Thyroid gland (tissue), 4 donors: ENCODE measurements at regions not wholly inside any gene's neighbourhood (a gene's known extent, or its start where the extent isn't known, plus 50 kb on each side); places are given as distances from the start of the nearest gene placed in this dataset.

Experiments
- DNase-seq, 2 donors: peaks; one replicate each; pipeline ENCODE4 v3.0.0-alpha.2; 2019
- H3K27ac ChIP-seq, 3 donors: fragments of 200-600 bp; sonication (generic); 1 replicate in 2 of 3; 2 replicates in 1 of 3; pipeline ENCODE4 v1.5.1; 2016 to 2019; ENCODE audit warnings: mild to moderate bottlenecking in 1 of 3, moderate library complexity in 1 of 3
- H3K27me3 ChIP-seq: fragments of 200-600 bp; sonication (generic); one replicate; pipeline ENCODE4 v1.5.1; 2019
- H3K36me3 ChIP-seq, 2 donors: fragments of 200-600 bp; sonication (generic); one replicate each; pipeline ENCODE4 v1.5.1; 2016 to 2019
- H3K4me1 ChIP-seq, 2 donors: fragments of 200-600 bp; sonication (generic); one replicate each; pipeline ENCODE4 v1.5.1; 2017 to 2019
- H3K4me3 ChIP-seq, 3 donors: fragments of 200-600 bp; sonication (generic); replicated peaks in 1 of 3; 1 replicate in 2 of 3; 2 replicates in 1 of 3; pipeline ENCODE4 v1.5.1; 2016; ENCODE audit warnings: mild to moderate bottlenecking in 1 of 3
- H3K9me3 ChIP-seq: fragments of 200-600 bp; sonication (generic); one replicate; pipeline ENCODE4 v1.5.1; 2017
- POLR2A ChIP-seq, 2 donors: fragments of 450-650 bp; IDR thresholded peaks; one replicate each; pipeline ENCODE4 v1.6.1; 2017; ENCODE audit warnings: antibody characterized with exemption in 2 of 2, mild to moderate bottlenecking in 2 of 2, moderate library complexity in 1 of 2
- WGBS, 2 donors: methylation state at CpG; one replicate each; pipeline ENCODE4 v1.1.5; 2017; 5-methylcytosine and 5-hydroxymethylcytosine counted together
- intact Hi-C: fragments of 100-400 bp; cut with DNase I; formaldehyde crosslinking; loops from one replicate; pipeline ENCODE4 v1.15.1; 2023
- TF ChIP-seq, protein P1 (sequence below), 6 experiments: fragments of 200-600 bp in 3 of 6; fragments of 450-650 bp in 3 of 6; sonication (generic) in 3 of 6; IDR thresholded peaks; one replicate each; pipeline ENCODE4 v1.5.1; 2016 to 2019; ENCODE audit warnings: antibody characterized with exemption in 6 of 6, mild to moderate bottlenecking in 2 of 6, inconsistent platforms in 1 of 6, moderate library complexity in 1 of 6

DNA sequence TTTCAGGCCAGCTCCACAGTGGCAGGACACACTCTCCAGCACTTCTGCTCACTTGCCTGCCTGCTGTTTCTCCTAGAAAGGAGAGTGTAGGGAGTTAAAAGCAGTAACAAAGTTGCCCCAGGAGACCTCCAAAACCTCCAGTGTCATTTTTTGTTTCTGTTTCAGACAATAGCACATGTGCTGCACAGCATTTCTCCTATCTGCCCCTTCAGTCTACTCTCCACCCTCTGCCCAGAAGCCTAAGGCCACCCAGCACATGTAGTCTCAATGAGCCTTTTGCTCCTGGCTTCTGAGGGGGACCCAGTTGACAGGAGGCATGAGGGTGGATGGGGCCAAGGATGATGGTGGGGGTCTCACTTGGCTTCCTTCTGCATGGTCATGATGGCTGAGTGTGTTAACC, 329.6 kb upstream of the CLNK start:
- H3K36me3 ChIP-seq: no peaks in the 10 kb centered on the region
- intact Hi-C loops: no loop called here
- H3K4me3 ChIP-seq: no peak overlapping the region
- H3K9me3 ChIP-seq: no peaks in the 10 kb centered on the region
- no peak for TF ChIP-seq POLR2A (IDR thresholded peaks at IDR 0.05)
- TF ChIP-seq, protein P1, sequence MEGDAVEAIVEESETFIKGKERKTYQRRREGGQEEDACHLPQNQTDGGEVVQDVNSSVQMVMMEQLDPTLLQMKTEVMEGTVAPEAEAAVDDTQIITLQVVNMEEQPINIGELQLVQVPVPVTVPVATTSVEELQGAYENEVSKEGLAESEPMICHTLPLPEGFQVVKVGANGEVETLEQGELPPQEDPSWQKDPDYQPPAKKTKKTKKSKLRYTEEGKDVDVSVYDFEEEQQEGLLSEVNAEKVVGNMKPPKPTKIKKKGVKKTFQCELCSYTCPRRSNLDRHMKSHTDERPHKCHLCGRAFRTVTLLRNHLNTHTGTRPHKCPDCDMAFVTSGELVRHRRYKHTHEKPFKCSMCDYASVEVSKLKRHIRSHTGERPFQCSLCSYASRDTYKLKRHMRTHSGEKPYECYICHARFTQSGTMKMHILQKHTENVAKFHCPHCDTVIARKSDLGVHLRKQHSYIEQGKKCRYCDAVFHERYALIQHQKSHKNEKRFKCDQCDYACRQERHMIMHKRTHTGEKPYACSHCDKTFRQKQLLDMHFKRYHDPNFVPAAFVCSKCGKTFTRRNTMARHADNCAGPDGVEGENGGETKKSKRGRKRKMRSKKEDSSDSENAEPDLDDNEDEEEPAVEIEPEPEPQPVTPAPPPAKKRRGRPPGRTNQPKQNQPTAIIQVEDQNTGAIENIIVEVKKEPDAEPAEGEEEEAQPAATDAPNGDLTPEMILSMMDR (IDR thresholded peaks at IDR 0.05): no peak
- H3K27ac ChIP-seq: no peak overlapping the region
- H3K27me3 ChIP-seq: no peaks in the 10 kb centered on the region
- no peak for DNase-seq
- H3K4me1 ChIP-seq: no peaks in the 10 kb centered on the region

DNA sequence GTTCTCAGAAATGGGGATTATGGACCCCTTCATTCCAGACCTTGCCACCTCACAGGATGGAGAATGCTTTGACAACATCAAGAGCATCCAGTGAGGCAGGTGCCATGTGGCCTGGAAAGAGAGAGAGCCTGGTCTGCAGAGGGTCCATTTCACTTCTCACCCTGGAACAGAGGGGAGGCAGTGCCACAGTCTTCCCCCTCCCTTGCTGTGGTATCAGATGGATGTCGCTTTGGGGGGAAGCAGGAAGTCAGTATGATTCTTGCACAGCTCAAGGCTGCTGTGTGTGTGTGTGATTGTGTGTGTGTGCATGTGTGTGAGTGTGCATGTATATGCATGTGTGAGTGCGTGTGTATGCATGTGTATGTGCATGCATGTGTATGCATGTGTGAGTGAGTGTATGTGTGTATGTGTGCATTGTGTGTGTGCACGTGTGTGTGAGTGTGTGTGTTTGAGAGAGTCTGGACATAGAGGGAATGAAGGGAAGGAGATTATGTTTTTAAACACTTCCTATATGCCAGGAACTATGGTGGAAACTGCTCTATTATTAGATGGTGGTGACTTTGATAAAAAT, 328.6 kb upstream of the CLNK start:
- intact Hi-C loops: no loop called here
- Histone ChIP-seq H3K27ac (no peak overlapping the region), H3K27me3 (no peaks in the 10 kb centered on the region), H3K9me3 (no peaks in the 10 kb centered on the region), H3K4me3 (no peak overlapping the region), H3K36me3 (no peaks in the 10 kb centered on the region), H3K4me1 (no peaks in the 10 kb centered on the region)
- no peak for DNase-seq
- WGBS, 2 donors: 72 to 89% methylated on average over 3 of the region's 3 CpGs
- TF ChIP-seq, protein P1 (IDR thresholded peaks at IDR 0.05): no peak
- TF ChIP-seq POLR2A (IDR thresholded peaks at IDR 0.05): no peak

DNA sequence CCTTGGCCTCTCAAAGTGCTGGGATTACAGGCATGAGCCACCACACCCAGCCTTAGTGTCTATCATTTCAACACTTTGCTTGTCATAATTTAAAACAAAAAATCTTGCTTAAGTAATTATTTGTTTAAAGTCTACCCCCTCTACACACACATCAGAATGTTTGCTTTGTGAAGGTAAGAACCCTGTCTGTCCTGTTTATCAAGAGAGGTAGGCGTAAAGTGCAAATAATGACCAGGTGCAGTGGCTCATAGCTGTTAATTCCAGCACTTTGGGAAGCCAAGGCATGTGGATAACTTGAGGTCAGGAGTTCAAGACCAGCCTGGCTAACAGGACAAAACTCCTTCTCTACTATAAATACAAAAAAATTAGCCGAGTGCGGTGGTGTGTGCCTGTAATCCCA, 326.7 kb upstream of the CLNK start:
- WGBS, 2 donors: 74 to 79% methylated on average over 3 of the region's 3 CpGs
- H3K36me3 ChIP-seq: no peaks in the 10 kb centered on the region
- TF ChIP-seq, protein P1 (IDR thresholded peaks at IDR 0.05): no peak
- no peak for TF ChIP-seq POLR2A (IDR thresholded peaks at IDR 0.05)
- no peaks in the 10 kb centered on the region for H3K4me1 ChIP-seq
- intact Hi-C loops: no loop called here
- no peaks in the 10 kb centered on the region for H3K27me3 ChIP-seq
- no peak overlapping the region for H3K27ac ChIP-seq
- no peak overlapping the region for H3K4me3 ChIP-seq
- no peak for DNase-seq
- H3K9me3 ChIP-seq: no peaks in the 10 kb centered on the region

DNA sequence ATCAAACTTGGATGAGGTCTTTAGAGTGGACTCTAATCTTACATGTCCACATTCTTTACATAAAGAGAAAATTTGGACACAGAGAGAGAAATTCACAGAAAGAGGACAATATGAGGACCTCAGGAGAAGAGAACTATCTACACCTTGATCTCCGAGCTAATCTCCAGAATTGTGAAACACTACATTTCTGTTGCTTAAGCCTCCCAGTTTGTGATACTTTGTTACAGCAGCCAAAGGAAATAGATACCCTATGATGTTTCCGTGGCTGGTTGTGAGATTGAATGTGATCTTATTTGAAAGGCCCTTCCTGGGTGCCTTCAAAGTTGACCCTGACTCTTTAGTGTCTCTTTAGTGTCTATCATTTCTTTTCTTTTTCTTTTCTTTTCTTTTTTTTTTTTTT, 326.1 kb upstream of the CLNK start:
- TF ChIP-seq, protein P1 (IDR thresholded peaks at IDR 0.05): no peak
- no peak for TF ChIP-seq POLR2A (IDR thresholded peaks at IDR 0.05)
- no peak overlapping the region for H3K4me3 ChIP-seq
- no peaks in the 10 kb centered on the region for H3K36me3 ChIP-seq
- WGBS, 2 donors: 86 to 89% methylated on average over 2 of the region's 2 CpGs
- H3K4me1 ChIP-seq: no peaks in the 10 kb centered on the region
- no peaks in the 10 kb centered on the region for H3K9me3 ChIP-seq
- H3K27ac ChIP-seq: no peak overlapping the region
- no peaks in the 10 kb centered on the region for H3K27me3 ChIP-seq
- intact Hi-C loops: no loop called here
- DNase-seq: no peak

DNA sequence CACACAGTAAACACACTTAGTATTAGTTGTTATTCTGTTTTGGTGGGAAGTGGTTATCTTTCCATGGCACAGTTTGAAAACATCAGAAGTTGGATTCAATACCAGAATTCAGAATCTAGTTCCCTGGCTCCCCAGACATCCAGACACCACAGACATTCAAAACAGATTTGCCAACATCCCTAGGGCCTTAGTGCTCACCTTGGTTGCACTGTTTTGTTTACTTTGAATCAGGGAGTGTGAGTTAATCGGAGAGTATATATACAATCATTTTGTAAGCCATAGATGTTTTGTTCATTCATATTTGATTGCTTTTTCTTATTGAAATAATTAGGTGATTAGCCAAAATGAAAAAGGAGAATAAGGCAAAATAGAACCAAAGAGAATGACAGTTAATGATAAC, 324.7 kb upstream of the CLNK start:
- TF ChIP-seq, protein P1 (IDR thresholded peaks at IDR 0.05): no peak
- TF ChIP-seq POLR2A (IDR thresholded peaks at IDR 0.05): no peak

More for the DNA sequence above, 324.7 kb upstream of the CLNK start:
- Histone ChIP-seq H3K27me3 (no peaks in the 10 kb centered on the region), H3K36me3 (no peaks in the 10 kb centered on the region), H3K27ac (no peak overlapping the region), H3K9me3 (no peaks in the 10 kb centered on the region), H3K4me3 (no peak overlapping the region), H3K4me1 (no peaks in the 10 kb centered on the region)
- intact Hi-C loops: no loop called here
- 89 to 93% methylated on average over 1 of the region's 1 CpG for WGBS, 2 donors
- DNase-seq: no peak
